ENCODE measurements at regions not wholly inside any gene's neighbourhood (a gene's known extent, or its start where the extent isn't known, plus 50 kb on each side); places are given as distances from the start of the nearest gene placed in this dataset.

GRCh38 chr4:26028793-26029567 lies 115.0 kb downstream of the SMIM20 start:
- peak; percentile 14 to 49 (median 39) for TF ChIP-seq CTCF (IDR thresholded peaks at IDR 0.05 in 4 of 5, conservative IDR thresholded peaks at IDR 0.05 in 1 of 5)
- no peak for TF ChIP-seq POLR2A (IDR thresholded peaks at IDR 0.05)
